ENCODE measurements at regions not wholly inside any gene's neighbourhood (a gene's known extent, or its start where the extent isn't known, plus 50 kb on each side); places are given as distances from the start of the nearest gene placed in this dataset.

DNA sequence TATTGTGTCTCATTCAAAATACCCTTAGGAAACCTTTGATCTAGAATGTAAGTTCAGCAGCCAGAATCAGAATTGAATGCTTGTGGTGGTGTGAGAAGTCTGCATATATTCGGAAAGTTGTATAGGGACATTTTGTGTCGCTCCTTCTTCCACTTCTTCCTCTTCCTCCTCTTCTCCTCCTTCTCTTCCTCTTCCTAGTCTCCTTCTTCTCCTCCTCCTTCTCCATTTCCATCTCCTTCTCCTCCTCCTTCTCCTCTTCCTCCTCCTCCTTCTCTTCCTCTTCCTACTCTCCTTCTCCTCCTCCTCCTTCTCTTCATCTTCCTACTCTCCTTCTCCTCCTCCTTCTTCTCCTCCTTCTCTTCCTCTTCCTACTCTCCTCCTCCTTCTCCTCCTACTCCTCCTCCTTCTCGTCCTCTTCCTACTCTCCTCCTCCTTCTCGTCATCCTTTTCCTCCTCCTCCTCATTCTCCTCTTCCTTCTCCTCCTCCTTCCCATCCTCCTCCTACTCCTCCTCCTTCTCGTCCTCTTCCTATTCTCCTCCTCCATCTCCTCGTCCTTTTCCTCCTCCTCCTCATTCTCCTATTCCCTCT lies 749.3 kb upstream of the GOLIM4 start:
- no peak for DNase-seq (ENCODE audit: low spot score)

- no peak for DNase-seq (ENCODE audit: low spot score)
These were observed 748.7 kb upstream of the GOLIM4 start for GRCh38 chr3:168844472-168844871.

DNA sequence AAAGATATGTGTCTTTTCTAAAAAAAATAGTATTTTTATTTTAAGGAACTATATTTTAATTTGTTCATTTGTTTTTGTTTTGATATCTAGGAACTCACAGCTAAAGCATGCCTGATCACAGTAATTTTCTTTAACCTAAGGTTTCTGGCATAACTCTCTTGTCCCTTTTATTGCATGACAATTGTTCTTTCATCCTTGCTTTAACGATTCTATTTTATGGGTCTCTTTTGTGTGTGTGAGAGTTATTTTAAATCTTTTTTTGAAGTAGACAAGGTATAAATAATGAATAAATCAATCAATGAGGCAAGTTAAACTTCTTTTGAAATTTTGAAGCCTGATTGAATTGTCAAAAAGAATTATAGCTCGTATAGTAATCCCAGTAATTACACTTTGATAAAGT lies 747.8 kb upstream of the GOLIM4 start:
- DNase-seq (ENCODE audit: low spot score): no peak

DNA sequence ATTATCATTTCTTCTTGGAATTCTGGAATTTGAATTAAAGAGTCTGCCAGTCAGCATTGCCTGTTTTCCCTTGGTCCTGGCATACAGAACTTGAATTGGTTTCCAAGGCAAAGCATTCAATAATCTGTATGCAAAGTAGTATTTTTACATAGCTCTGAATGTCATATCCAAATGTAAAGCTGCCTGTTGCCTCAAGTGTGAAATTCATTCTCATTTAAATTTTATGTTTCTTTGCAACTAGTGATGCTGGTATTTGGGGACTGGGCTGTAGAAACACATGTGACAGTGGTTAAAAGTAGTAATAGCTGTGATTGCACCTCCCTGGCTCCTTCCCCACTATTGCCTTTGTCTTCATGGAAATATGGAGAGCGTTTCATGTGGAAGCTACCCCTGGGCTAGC lies 743.9 kb upstream of the GOLIM4 start:
- no peak for DNase-seq (ENCODE audit: low spot score)

DNA sequence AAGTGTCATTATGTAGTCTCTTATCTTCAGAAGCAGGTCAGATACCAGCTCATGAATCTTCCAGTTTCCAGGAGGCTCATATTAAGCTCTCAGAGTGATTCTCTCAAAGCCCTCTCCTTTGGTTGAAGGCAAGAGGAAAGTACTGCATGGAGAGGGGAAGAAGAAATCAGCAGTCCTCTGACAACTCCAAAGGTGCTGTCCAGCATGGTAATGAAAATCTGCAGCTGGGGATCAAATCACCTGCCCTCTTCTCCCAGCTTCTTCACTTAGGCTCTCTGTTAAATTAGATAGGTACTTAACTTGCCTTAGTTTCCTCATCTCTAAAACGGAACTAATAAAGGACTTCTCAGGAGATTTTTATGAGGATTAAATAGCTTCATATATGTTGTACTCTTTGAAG lies 738.8 kb upstream of the GOLIM4 start:
- DNase-seq (ENCODE audit: low spot score): no peak

- DNase-seq (ENCODE audit: low spot score): no peak
These were observed 733.2 kb upstream of the GOLIM4 start for GRCh38 chr3:168828943-168829342.

GRCh38 chr3:168828536-168828935 lies 732.8 kb upstream of the GOLIM4 start:
- no peak for DNase-seq (ENCODE audit: low spot score)

- DNase-seq (ENCODE audit: low spot score): no peak
These were observed 732.3 kb upstream of the GOLIM4 start for GRCh38 chr3:168828014-168828413.

GRCh38 chr3:168824107-168824506 lies 728.4 kb upstream of the GOLIM4 start:
- DNase-seq (ENCODE audit: low spot score): no peak

DNA sequence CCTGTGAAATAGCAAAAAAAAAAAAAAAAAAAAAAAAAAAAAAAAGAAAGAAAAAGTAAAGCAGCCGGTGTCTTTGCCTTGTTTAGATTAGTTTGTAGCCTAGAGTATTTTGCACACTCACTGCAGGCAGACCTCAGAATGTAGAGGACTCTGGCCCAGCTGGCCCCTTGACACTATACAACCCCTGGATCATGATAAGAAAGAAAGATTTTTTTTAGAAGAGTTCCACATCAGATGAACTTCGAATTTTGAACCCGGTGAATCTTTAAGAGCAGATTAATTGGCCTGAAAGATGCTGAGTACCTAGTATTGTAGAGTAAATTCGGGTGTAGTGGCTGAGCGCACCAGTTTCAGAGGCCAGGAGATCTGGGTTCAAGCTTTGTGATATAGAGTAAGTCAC lies 727.7 kb upstream of the GOLIM4 start:
- no peak for DNase-seq (ENCODE audit: low spot score)

DNA sequence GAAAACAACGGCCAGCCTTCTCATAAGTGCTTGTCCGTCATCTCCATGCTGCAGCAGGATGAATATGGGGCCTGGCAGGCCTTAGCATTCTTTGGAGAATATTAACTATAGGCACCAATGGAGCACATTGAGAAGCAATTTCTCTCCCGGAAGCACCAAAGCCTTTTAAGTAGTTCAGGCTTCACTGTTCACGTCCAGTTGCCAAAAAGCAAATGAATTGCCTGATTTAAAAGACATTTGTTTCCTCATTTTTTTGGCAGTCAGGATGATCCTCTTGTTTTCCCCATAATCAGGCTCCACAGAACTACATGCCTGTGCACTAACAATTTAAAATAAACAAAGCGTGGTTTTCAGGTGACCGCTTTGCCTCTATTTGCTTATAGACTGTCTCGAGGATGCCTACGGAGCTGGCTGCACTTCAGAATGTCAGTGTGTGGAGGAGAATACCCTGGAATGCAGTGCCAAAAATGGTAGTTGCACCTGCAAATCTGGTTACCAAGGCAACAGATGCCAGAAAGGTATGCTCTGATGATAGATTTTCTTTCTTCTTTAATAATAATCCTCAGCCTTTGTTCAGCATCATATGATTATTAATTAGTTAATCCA lies 725.2 kb upstream of the GOLIM4 start:
- no peak for DNase-seq (ENCODE audit: low spot score)

DNA sequence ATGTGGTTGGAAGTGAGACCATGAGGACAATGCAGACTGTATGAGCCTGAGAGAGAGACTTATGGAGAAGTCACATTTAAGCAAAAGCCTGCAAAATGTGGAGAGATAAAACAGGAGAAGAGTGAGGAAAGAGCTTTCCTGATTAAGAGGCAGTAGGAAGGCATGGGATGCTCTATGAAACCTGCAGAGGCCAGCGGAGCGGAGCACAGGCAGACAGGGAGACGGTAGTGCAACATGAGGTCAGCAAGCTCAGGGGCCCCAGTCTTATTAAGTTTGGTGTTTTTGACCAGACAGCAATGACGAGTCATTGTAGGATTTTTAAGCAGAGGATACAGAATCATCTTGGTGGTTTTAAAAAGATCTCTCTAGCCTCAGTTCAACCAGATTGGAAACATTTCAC lies 721.5 kb upstream of the GOLIM4 start:
- DNase-seq (ENCODE audit: low spot score): no peak

DNA sequence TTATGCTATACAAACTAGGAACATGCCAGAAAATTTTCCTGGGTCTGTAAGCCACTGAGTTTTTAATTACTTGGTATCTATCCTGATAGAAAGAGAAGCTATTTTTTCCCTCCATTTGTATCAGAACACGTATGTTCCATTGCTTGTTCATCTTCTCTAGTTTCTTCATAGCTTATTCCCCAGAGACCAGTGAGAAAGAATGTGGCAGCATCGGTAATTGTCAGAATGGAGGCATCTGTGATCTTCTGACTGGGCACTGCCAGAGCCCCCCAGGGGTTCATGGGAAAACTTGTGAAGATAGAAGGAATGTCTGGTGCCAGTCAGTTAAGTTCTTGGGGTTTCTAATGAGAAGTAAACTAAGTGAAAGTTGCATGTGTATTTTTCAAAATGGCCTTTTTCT lies 720.2 kb upstream of the GOLIM4 start:
- no peak for DNase-seq (ENCODE audit: low spot score)

GRCh38 chr3:168813225-168813802 lies 717.6 kb upstream of the GOLIM4 start:
- DNase-seq (ENCODE audit: low spot score): no peak

GRCh38 chr3:168812234-168812633 lies 716.5 kb upstream of the GOLIM4 start:
- no peak for DNase-seq (ENCODE audit: low spot score)

DNA sequence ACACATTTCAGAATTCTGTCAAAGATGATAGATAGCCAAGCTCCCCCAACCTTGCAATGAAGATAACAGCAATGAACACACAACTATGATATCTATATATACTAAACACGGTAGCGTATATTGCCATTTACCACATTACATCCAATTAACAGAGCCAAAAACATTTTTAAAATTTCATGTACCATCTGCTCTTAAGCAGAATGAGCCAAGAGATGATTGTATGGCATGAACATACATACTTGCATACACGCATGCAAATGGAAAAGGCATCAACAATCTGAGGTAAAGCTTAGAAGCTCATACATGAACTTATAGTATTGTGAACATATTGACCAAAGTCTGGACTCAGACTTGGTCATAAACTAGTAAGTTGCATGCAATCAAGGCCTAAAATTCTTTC lies 712.9 kb upstream of the GOLIM4 start:
- no peak for DNase-seq (ENCODE audit: low spot score)

DNA sequence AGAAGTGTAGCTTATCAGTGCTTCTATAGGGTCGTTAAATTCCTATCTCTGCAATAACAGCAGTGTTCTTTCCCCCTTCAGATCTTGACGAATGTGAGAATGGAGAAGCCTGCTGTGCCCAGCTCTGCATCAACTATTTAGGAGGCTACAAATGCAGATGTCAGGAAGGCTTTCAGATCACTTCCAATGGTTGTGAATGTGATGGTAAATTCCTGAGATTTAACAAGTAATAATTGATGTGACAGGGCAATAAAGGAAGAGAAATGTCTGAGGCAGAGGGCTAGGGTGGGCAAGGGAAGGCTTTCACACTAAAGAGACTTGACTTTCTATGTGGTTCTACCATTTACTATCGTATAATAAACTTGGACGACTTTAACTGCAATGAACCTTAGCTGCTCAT lies 711.7 kb upstream of the GOLIM4 start:
- DNase-seq (ENCODE audit: low spot score): no peak

- DNase-seq (ENCODE audit: low spot score): no peak
These were observed 711.1 kb upstream of the GOLIM4 start for GRCh38 chr3:168806871-168807270.

DNA sequence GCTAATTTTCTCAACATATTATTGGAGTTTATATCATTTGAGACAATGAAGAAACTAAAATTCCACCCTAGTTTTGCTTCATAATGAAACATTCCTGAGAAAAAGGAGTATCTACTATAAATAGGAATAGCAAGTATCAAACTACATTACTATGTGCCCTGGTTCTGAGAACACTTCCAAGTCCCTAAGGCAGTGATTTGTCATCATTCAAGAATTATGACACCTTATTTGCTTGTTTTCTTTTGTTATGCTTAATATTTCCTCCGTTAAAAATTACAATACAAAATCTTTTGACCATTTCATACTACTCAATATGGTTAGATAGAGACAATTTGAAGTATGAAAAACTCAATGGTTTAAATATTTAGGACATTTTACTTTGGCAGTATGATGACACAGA lies 707.8 kb upstream of the GOLIM4 start:
- DNase-seq (ENCODE audit: low spot score): no peak

- no peak for DNase-seq (ENCODE audit: low spot score)
These were observed 707.0 kb upstream of the GOLIM4 start for GRCh38 chr3:168802766-168803165.

DNA sequence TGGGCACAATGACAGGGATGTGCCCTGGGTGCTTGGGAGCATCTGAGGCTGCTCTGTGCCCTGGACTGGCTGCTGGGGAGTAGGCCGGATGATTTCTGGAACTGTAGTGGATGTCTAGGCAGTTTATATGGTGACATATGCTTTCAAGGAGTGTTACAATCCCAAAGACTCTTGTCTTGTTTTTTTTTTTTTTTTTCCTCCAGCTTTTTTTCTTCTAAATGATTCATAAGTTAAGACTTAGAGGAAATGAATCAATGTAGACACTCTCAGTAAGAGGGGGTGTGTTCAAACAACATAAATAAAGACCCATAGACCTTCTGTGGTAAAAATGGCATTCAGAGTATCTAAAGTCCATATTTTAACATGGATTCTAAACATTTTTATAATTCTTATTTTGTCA lies 706.1 kb upstream of the GOLIM4 start:
- DNase-seq (ENCODE audit: low spot score): no peak

DNA sequence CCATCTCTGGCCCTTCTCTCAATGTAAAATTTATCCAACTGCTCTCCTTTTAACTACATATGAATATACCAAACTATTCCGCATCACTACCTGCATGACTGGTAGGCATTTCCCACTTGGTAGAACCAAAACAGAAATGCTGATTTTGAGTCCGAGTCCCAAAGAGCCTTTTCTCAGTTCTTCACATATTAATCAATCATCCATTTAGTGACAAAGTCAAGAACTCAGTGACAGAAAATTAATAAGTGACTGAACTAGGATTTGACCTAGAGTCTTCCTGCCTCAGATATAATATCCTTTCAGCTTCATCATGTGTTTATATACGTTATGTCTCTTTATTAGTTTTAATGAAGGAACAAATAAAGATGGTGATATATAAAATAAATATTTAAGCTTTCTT lies 700.6 kb upstream of the GOLIM4 start:
- no peak for DNase-seq (ENCODE audit: low spot score)

DNA sequence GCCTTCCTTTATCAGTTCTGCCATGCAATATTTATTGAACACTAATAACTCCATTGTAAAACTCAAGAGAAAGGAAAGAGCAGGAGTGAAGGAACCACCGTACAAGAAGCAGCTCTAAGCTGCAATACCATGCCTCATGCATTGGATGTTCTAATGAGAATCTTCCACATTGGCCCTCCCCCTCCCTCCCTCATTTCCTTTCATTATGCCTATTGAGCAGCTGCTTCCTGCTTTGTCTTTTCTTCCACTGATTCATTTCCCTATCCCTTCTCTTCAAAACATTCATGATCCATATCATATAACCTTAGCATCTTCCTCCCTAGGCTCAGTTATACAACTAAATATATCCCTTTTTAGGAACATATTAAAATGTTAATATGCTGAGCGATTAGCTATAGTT lies 698.7 kb upstream of the GOLIM4 start:
- DNase-seq (ENCODE audit: low spot score): no peak

GRCh38 chr3:168782193-168782592 lies 686.5 kb upstream of the GOLIM4 start:
- DNase-seq (ENCODE audit: low spot score): no peak

Data from germinal center (tissue), 1 donor.